SK-N-SH treated with all-trans-retinoic acid at 6 μM for 48 hours (cell line): ENCODE measurements at regions not wholly inside any gene's neighbourhood (a gene's known extent, or its start where the extent isn't known, plus 50 kb on each side); places are given as distances from the start of the nearest gene placed in this dataset.

ENCODE experiments used
- ATAC-seq: fragments of 200-7000 bp; cut with Tn5 transposase; 3 replicates; pipeline ENCODE4 v1.9.1; 2020; ENCODE audit warnings: mild to moderate bottlenecking, moderate library complexity
- ARNTL ChIP-seq: fragments of 450-650 bp; formaldehyde crosslinking; IDR thresholded peaks from 2 replicates; pipeline ENCODE4 v1.5.0; 2020; ENCODE audit warnings: low read depth, mild to moderate bottlenecking, moderate library complexity, borderline replicate concordance
- BACH2 ChIP-seq: fragments of 250-450 bp; sonication (Bioruptor Pico); IDR thresholded peaks from 2 replicates; pipeline ENCODE4 v1.9.0; 2021; ENCODE audit warnings: mild to moderate bottlenecking, borderline replicate concordance
- CREB5 ChIP-seq: fragments of 250-450 bp; sonication (Bioruptor Pico); IDR thresholded peaks from 2 replicates; pipeline ENCODE4 v1.5.1; 2020; ENCODE audit warnings: low read depth, mild to moderate bottlenecking, moderate library complexity
- CSDC2 ChIP-seq: fragments of 250-450 bp; sonication (Bioruptor Pico); IDR thresholded peaks from 2 replicates; pipeline ENCODE4 v1.5.0; 2020; ENCODE audit warnings: mild to moderate bottlenecking, moderate library complexity
- CSRNP3 ChIP-seq: fragments of 250-450 bp; sonication (Bioruptor Pico); IDR thresholded peaks from 2 replicates; pipeline ENCODE4 v1.5.1; 2021; ENCODE audit warnings: mild to moderate bottlenecking, moderate library complexity
- ISL1 ChIP-seq: fragments of 250-450 bp; sonication (Bioruptor Pico); IDR thresholded peaks from 2 replicates; pipeline ENCODE4 v2.1.2; 2022; ENCODE audit warnings: mild to moderate bottlenecking, moderate library complexity
- PATZ1 ChIP-seq: fragments of 250-450 bp; sonication (Bioruptor Pico); IDR thresholded peaks from 2 replicates; pipeline ENCODE4 v1.8.0; 2020; ENCODE audit warnings: mild to moderate bottlenecking, moderate library complexity, borderline replicate concordance
- POU6F1 ChIP-seq: fragments of 250-450 bp; sonication (Bioruptor Pico); IDR thresholded peaks from 2 replicates; pipeline ENCODE4 v1.8.0; 2021; ENCODE audit warnings: low read depth, mild to moderate bottlenecking, moderate library complexity, borderline replicate concordance
- RARB ChIP-seq: fragments of 250-450 bp; sonication (Bioruptor Pico); IDR thresholded peaks from 2 replicates; pipeline ENCODE4 v1.8.0; 2021; ENCODE audit warnings: mild to moderate bottlenecking, moderate library complexity
- TCF4 ChIP-seq: fragments of 250-450 bp; sonication (Bioruptor Pico); IDR thresholded peaks from 2 replicates; pipeline ENCODE4 v1.8.0; 2021; ENCODE audit warnings: mild to moderate bottlenecking, moderate library complexity, borderline replicate concordance
- TOX ChIP-seq: fragments of 250-450 bp; sonication (Bioruptor Pico); IDR thresholded peaks from 2 replicates; pipeline ENCODE4 v1.8.0; 2021; ENCODE audit warnings: mild to moderate bottlenecking, moderate library complexity, borderline replicate concordance
- TSHZ2 ChIP-seq: fragments of 250-450 bp; sonication (Bioruptor Pico); IDR thresholded peaks from 2 replicates; pipeline ENCODE4 v1.5.0; 2020; ENCODE audit warnings: mild to moderate bottlenecking, moderate library complexity
- ZC3H10 ChIP-seq: fragments of 250-450 bp; sonication (Bioruptor Pico); IDR thresholded peaks from 2 replicates; pipeline ENCODE4 v1.5.1; 2021; ENCODE audit warnings: mild to moderate bottlenecking, moderate library complexity
- ZFP30 ChIP-seq: fragments of 450-650 bp; formaldehyde crosslinking; IDR thresholded peaks from 2 replicates; pipeline ENCODE4 v1.5.0; 2022; ENCODE audit warnings: mild to moderate bottlenecking, moderate library complexity
- ZNF565 ChIP-seq: fragments of 450-650 bp; formaldehyde crosslinking; conservative IDR thresholded peaks from 2 replicates; pipeline ENCODE4 v1.5.0; 2020; ENCODE audit warnings: low read depth, mild to moderate bottlenecking, moderate library complexity
- ZNF70 ChIP-seq: fragments of 450-650 bp; formaldehyde crosslinking; IDR thresholded peaks from 2 replicates; pipeline ENCODE4 v1.5.0; 2020; ENCODE audit warnings: mild to moderate bottlenecking, moderate library complexity

GRCh38 chr15:62619526-62619925, 423.0 kb upstream of the TPM1 start:
- TF ChIP-seq ZFP30 (no peak), BACH2 (no peak), TCF4 (CRISPR knock-in tag) (no peak), ZNF70 (CRISPR knock-in tag) (no peak), TOX (CRISPR knock-in tag) (no peak), CSRNP3 (CRISPR knock-in tag) (no peak), POU6F1 (no peak), ZNF565 (no peak)
- ATAC-seq = no peak

GRCh38 chr15:62622775-62623174, 419.8 kb upstream of the TPM1 start:
- TF ChIP-seq ISL1 (CRISPR knock-in tag) (peak; percentile 27; the same call in 1 of the 2 replicates), CREB5 (CRISPR knock-in tag) (no peak), TCF4 (CRISPR knock-in tag) (peak; percentile 75; the same call in 1 of the 2 replicates), POU6F1 (no peak), ZC3H10 (CRISPR knock-in tag) (no peak), PATZ1 (no peak), RARB (CRISPR knock-in tag) (no peak), TSHZ2 (CRISPR knock-in tag) (peak; percentile 98), ZFP30 (no peak), ARNTL (CRISPR knock-in tag) (no peak), CSDC2 (no peak)
- no peak; the same call in 2 of the 3 replicates for ATAC-seq

- no peak for TF ChIP-seq TSHZ2 (CRISPR knock-in tag)
- TF ChIP-seq RARB (CRISPR knock-in tag) = no peak
- TF ChIP-seq ZNF70 (CRISPR knock-in tag) = no peak
- no peak for TF ChIP-seq TCF4 (CRISPR knock-in tag)
- peak; percentile 72 for ATAC-seq
Observed at GRCh38 chr15:62624547-62625378, 417.8 kb upstream of the TPM1 start.
